ENCODE measurements at regions not wholly inside any gene's neighbourhood (a gene's known extent, or its start where the extent isn't known, plus 50 kb on each side); places are given as distances from the start of the nearest gene placed in this dataset.

GRCh38 chrX:80223982-80224579 lies 196.2 kb upstream of the TENT5D start:
- no peak for ATAC-seq
- H3K9ac ChIP-seq (ENCODE audit: insufficient read depth, low read depth, low read length): no peak overlapping the region
- in situ Hi-C loops (cut with HindIII; ENCODE audit: extremely low pct_ligation_motif_present, low pct_unique_long_range_greater_than_20kb) (no loop called here), intact Hi-C loops (cut with micrococcal nuclease; ENCODE audit: unreplicated experiment) (no loop called here)
- H3K4me3 ChIP-seq (replicated peaks in 1 of 3; ENCODE audit: insufficient read depth in 1 of 3, low read depth in 2 of 3, low read length in 3 of 3): no peak overlapping the region
- ChIA-PET POLR2A (no interaction called here), CTCF (ENCODE audit: low intra/inter-chr PET ratio, low total read pairs) (no interaction called here)
- no peak overlapping the region for H2AFZ ChIP-seq (ENCODE audit: low read length)
- no peaks in the 10 kb centered on the region for H3K36me3 ChIP-seq (replicated peaks in 1 of 2; ENCODE audit: control insufficient read depth in 1 of 2, insufficient read depth in 2 of 2, low read length in 2 of 2)
- H3K79me2 ChIP-seq (ENCODE audit: insufficient read depth, low read length): no peaks in the 10 kb centered on the region
- no TSS peak for BruUV-seq (replicated peaks)
- no peaks in the 10 kb centered on the region for H3K4me1 ChIP-seq (ENCODE audit: insufficient read depth, low read length)
- H3K9me3 ChIP-seq (ENCODE audit: low read length): no peaks in the 10 kb centered on the region; the same call in 1 of the 2 replicates
- TF ChIP-seq, protein P1, sequence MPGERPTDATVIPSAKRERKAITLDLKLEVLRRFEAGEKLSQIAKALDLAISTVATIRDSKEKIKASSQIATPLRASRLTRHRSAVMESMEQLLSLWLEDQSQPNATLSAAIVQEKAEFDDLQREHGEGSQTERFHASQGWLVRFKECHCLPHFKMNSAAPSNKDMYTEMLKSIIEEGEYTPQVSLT (CRISPR knock-in tag; IDR thresholded peaks at IDR 0.05; ENCODE audit: borderline replicate concordance, low read depth): no peak
- TF ChIP-seq ZNF441 (CRISPR knock-in tag; IDR thresholded peaks at IDR 0.05; ENCODE audit: borderline replicate concordance) (no peak), ZNF710 (CRISPR knock-in tag; IDR thresholded peaks at IDR 0.05; ENCODE audit: borderline replicate concordance) (no peak), ZMYM4 (CRISPR knock-in tag; IDR thresholded peaks at IDR 0.05) (no peak), KLF15 (CRISPR knock-in tag; IDR thresholded peaks at IDR 0.05; ENCODE audit: borderline replicate concordance) (no peak), CREM (IDR thresholded peaks at IDR 0.05) (no peak), CREM (CRISPR knock-in tag; IDR thresholded peaks at IDR 0.05) (no peak), U2AF1 (optimal IDR thresholded peaks at IDR 0.05; ENCODE audit: low read depth, low read length) (no peak), PITX1 (CRISPR knock-in tag; IDR thresholded peaks at IDR 0.05) (no peak), ONECUT2 (CRISPR knock-in tag; IDR thresholded peaks at IDR 0.05) (no peak), ZNF234 (CRISPR knock-in tag; conservative IDR thresholded peaks at IDR 0.05) (no peak), ZNF207 (IDR thresholded peaks at IDR 0.05; ENCODE audit: borderline replicate concordance) (no peak), POGZ (CRISPR knock-in tag; IDR thresholded peaks at IDR 0.05) (no peak), ZNF331 (CRISPR knock-in tag; IDR thresholded peaks at IDR 0.05) (no peak), MAFK (conservative IDR thresholded peaks at IDR 0.05 in 1 of 2, IDR thresholded peaks at IDR 0.05 in 1 of 2; ENCODE audit: low read length in 2 of 2) (no peak), PHF21A (CRISPR knock-in tag; IDR thresholded peaks at IDR 0.05) (no peak), DPF2 (CRISPR knock-in tag; IDR thresholded peaks at IDR 0.05; ENCODE audit: borderline replicate concordance, low read depth) (no peak), GMEB2 (CRISPR knock-in tag; IDR thresholded peaks at IDR 0.05; ENCODE audit: low read depth) (no peak)
- H3K27me3 ChIP-seq (ENCODE audit: control insufficient read depth in 1 of 2, insufficient read depth in 2 of 2, low read length in 2 of 2): no peaks in the 10 kb centered on the region
- no peak overlapping the region for H3K27ac ChIP-seq (ENCODE audit: extremely low read length, insufficient read depth, low read length)
- no peak overlapping the region for H3K4me2 ChIP-seq (ENCODE audit: low read depth, low read length)
- H4K20me1 ChIP-seq (ENCODE audit: insufficient read depth, low read length): no peaks in the 10 kb centered on the region
- no peak for FAIRE-seq
- DNase-seq (ENCODE audit: low spot score): no peak
